ENCODE measurements at regions not wholly inside any gene's neighbourhood (a gene's known extent, or its start where the extent isn't known, plus 50 kb on each side); places are given as distances from the start of the nearest gene placed in this dataset.
"Not testable (repeated sequence)": the region's sequence is repeated elsewhere in the genome, so short reads cannot be mapped to it uniquely, and the experiment has no call there.

- not testable (repeated sequence) for DNase-seq
Measured at GRCh38 chr9:41016699-41017098, 111.8 kb downstream of the FOXD4L6 start.

GRCh38 chr9:40999952-41000700 is 128.4 kb downstream of the FOXD4L6 start:
- DNase-seq: not testable (repeated sequence)

GRCh38 chr9:40995490-40995889 is 133.0 kb downstream of the FOXD4L6 start:
- not testable (repeated sequence) for DNase-seq

- not testable (repeated sequence) for DNase-seq
Measured at GRCh38 chr9:40993842-40994241, 134.6 kb downstream of the FOXD4L6 start.

GRCh38 chr9:40993375-40993774 is 135.1 kb downstream of the FOXD4L6 start:
- not testable (repeated sequence) for DNase-seq

GRCh38 chr9:40992472-40992821 is 136.0 kb downstream of the FOXD4L6 start:
- not testable (repeated sequence) for DNase-seq

DNA sequence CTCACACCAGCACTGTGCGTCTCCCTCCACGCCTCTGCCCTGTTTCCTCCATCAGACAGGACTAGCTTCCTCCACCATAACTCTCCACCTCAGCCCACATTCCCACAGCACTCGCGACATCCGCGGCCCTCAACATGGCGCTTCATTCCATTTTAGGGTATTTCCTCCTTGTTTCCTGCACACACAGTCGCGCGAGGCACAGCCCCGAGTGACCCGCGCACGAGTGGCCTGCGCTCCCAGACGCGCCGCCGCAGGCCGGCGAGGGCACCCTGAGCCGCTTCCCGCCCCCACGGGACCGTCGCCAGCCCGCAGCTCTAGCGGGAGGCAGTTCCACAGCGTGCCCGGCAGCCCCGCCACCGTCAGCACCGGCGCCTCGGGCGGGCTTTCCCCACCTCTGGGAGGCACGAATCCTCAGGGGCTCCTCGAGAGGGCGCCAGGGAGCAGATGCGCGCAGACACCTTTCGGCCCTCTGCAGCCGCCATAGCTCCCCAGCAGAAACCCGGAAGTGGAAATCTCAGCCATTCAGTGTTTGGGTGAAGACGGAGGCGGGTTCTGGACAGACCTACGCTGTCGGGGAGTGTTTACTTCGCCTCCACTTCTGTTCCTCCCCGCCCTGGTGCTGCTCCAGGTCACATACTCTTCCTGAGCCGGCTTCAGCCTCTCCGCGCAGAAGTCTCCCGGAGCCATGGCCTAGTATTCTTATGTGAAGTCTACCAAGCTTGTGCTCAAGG is 136.6 kb downstream of the FOXD4L6 start:
- peak; percentile 100 for DNase-seq

DNA sequence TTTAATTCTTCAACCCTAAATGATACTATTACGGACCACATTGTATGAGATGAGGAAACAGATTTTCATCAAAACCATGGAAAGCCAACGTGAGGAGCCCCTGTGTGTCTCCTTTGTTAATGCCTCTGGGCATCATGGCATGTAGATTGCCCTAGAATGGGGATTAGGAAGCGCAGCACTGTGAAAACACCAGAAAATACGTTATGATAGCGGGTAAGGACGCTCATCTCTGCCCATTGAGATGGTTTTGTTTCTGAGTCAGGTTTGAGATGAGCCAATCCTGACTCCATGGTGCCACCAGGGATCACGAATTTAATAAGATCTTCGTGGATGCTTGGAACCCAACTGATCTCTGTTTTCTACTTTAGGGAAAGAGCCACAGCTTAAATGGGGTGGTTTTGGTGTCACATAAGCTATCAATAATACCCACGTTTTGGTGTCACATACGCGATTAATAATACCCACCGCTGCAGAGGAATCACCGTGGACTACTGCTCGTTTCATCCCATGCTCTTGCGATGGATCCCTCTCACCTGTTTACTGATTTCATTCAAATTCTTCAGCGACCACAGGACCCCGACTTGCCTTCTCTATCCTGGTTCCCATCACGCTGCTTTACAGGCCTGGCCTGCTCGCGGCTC is 137.3 kb downstream of the FOXD4L6 start:
- not testable (repeated sequence) for DNase-seq

DNA sequence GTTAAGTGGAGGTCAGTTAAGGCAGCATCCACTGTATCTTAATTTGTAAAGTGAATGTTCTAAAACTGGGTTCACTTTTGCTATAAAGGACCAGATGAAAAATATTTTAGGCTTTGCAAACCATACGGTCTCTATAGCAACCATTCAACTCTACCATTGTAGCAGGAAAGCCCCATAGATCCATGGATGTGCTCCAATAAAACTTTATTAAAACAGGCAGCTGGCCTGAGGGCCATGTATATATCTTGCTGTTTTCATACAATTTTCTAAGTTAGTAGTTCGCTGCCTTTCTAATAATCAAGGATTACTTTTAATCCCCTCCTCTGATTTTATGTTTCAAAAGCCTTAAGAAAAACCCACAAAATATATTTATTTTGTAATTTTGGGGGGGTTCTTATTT is 142.1 kb downstream of the FOXD4L6 start:
- not testable (repeated sequence) for DNase-seq

GRCh38 chr9:40975351-40975750 is 153.1 kb downstream of the FOXD4L6 start:
- not testable (repeated sequence) for DNase-seq

DNA sequence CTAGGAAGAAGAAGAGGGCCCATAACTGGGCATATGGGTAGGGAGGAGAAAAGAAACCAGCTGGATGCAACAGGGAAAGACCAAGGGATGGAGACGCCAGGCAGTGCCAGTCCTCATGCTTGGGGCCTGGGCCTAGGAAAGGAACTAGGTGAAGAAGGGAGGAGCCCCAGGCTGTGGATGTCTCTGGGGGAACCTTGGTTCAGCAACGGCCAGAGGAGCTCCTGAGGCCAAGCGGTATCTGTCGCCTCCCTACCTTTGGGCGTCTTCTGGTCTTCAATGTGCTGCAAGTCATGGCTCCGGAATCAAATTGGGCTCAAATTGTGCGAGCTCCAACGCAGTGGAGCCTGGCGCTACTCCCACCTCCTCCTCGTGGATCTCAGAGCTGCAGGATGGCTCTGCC is 153.6 kb downstream of the FOXD4L6 start:
- not testable (repeated sequence) for DNase-seq

GRCh38 chr9:40971773-40972172 is 156.7 kb downstream of the FOXD4L6 start:
- DNase-seq: not testable (repeated sequence)

DNA sequence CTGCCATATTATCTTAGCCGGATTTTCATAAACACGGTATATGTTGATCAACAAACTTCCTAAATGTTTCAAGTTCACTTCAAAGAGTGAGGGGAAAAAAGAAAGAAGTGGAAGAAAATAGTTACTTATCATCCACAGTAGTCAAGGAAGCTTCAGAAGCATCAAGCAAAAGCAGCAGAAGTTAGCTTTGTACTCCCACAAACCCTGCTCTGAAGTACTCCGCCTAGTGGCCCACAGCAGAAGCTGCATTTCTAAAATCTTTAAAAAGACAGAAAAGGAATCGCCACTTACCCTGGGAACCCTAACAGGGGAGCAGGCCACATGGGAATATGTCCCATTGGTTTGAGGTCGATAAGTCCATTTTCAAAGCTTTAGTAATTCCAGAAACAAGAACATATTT is 158.1 kb downstream of the FOXD4L6 start:
- DNase-seq: not testable (repeated sequence)

- DNase-seq: not testable (repeated sequence)
Measured at GRCh38 chr9:40962461-40962860, 166.0 kb downstream of the FOXD4L6 start.

GRCh38 chr9:40951876-40952494 is 176.5 kb downstream of the FOXD4L6 start:
- DNase-seq: not testable (repeated sequence)

DNA sequence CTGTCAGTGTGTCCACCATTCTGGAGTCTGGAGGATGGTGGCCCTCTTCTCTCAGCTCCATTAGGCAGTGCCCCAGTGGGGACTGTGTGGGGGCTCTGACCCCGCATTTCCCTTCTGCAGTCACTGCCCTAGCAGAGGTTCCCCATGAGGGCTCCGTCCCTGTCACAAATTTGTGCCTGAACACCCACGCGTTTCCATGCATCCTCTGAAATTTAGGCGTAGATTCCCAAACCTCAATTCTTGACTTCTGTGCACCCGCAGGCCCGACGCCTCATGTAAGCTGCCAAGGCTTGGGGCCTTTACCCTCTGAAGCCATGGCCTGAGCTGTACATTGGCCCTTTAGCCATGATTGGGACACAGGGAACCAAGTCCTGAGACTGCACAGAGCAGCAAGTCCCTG is 182.3 kb downstream of the FOXD4L6 start:
- not testable (repeated sequence) for DNase-seq

- not testable (repeated sequence) for DNase-seq
Measured at GRCh38 chr9:40942730-40943129, 185.8 kb downstream of the FOXD4L6 start.

DNA sequence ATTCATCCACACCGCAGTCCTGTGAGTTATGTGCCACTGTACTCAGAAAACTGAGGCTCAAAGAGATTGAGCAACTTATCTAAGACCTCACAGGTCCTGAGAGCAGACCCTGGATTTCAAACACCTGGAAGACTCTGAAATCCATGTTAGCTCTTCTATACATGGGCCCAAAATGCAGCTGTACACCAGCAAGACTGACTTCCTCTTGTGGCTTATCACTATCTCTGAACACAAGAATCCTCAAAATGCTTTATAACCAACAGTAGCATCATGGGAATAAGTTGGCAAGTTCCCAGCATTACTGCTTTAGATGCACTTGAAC is 188.6 kb downstream of the FOXD4L6 start:
- not testable (repeated sequence) for DNase-seq

- not testable (repeated sequence) for DNase-seq
Measured at GRCh38 chr9:40939201-40939887, 189.1 kb downstream of the FOXD4L6 start.

DNA sequence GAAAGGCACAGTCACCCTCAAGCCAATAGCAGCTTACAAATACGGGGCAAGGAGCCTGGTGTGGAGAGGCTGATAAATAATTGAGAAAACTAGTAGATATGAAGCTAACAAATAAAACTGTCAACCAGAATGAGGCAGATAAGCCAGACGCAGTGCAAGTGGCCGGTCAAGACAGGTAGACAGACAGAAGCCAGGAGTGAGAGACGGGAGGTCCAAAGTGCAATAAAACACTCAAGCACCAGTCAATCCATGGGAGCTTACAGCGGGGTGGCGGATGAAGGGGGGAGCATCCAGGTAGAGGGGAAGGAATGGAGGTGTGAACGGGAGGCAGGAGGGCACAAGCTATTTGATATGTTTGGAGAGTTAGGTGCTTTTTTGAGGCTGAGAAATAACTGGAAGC is 193.1 kb downstream of the FOXD4L6 start:
- no peak for DNase-seq

GRCh38 chr9:40934480-40934879 is 194.0 kb downstream of the FOXD4L6 start:
- not testable (repeated sequence) for DNase-seq

DNA sequence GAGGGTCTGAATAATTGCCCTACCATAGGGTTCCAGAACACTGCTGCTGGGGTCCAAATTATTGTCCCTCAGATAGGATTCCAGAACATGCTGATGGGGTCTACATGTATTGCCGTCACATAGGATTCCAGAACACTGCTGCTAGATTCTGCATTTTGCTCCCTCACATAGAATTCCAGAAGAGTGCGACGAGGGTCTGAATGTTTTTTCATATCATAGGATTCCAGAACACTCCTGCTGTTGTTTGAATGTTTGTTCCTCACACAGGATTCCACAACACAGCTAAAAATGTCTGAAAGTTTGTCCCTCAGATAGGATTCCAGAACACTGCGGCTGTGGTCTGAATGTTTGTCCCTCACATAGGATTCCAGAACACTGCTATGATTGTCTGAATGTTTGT is 198.1 kb downstream of the FOXD4L6 start:
- DNase-seq: not testable (repeated sequence)

DNA sequence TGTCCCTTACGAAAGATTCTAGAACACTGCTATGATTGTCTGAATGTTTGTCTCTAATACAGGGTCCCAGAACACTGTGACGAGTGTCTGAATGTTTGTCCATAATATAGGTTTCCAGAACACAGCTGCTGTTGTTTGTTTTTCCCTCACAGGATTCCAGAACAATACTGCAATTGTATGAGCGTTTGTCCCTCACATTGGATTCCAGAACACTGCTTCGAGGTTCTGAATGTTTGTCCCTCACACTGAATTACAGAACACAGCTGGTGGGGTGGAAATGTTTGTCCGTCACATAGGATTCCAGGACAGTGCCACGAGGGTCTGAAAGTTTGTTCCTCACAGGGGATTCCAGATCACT is 199.0 kb downstream of the FOXD4L6 start:
- DNase-seq: not testable (repeated sequence)

All from activated CD8-positive, alpha-beta memory T cell treated with anti-CD3 and anti-CD28 coated beads for 24 hours (primary cell).